ENCODE measurements at regions not wholly inside any gene's neighbourhood (a gene's known extent, or its start where the extent isn't known, plus 50 kb on each side); places are given as distances from the start of the nearest gene placed in this dataset.

DNA sequence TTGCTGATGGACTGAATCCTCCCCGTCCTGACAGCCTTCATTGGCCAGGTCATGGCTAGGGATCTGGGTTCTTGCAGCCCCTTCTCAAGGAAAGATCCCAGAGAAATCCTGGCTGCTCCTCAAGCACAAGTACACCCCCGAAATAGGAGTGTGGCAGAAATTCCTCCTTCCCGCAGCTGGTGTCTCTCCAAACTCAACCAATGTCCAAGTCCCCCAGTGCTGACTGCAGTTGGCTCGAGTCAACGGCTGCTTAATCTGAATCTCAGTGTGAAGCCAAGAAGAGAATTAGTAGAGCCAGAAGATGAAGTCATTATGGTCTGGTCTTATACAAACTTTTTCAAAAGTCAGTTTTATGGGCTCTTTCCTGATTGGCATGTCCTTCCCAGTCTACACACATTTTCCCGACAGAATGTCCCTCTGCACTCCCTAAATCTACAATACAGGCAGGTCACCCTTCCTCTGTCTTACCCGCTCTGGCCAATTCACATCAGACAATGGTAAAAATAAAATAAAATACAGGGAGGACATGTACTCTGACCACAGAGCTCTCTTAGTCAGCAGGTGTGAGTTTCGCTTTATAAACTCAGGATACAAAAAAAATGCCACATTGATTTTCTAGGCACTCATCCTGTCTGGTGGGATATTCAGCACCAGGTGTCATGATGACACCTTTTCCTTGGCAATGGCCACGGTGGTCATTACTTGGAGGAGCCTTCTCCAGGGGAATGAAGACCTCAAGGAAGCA is 76.9 kb upstream of the PAPOLG start:
- Histone ChIP-seq H2AFZ (ENCODE audit: control insufficient read depth, low read depth, low read length) (no peak overlapping the region), H3K27me3 (replicated peaks in 1 of 2; ENCODE audit: control insufficient read depth in 2 of 2, insufficient read depth in 2 of 2, low read length in 1 of 2) (no peaks in the 10 kb centered on the region), H3K9me3 (replicated peaks; ENCODE audit: control insufficient read depth, insufficient read depth, low read length) (no peaks in the 10 kb centered on the region), H3K36me3 (ENCODE audit: control insufficient read depth in 2 of 2, insufficient read depth in 2 of 2, low read length in 1 of 2) (no peaks in the 10 kb centered on the region), H4K20me1 (ENCODE audit: control insufficient read depth, insufficient read depth) (no peaks in the 10 kb centered on the region), H3K4me3 (no peak overlapping the region), H3K9ac (ENCODE audit: control insufficient read depth, insufficient read depth, low read length) (no peak overlapping the region), H3K4me1 (ENCODE audit: control insufficient read depth, insufficient read depth, low read length) (peaks cover 3% of the 10 kb centered on the region; the same call in 1 of the 2 replicates), H3K27ac (ENCODE audit: control insufficient read depth, insufficient read depth) (no peak overlapping the region), H3K4me2 (ENCODE audit: control insufficient read depth, insufficient read depth) (no peak overlapping the region), H3K79me2 (ENCODE audit: control insufficient read depth, insufficient read depth, low read length) (no peaks in the 10 kb centered on the region)
- peak; percentile 18 for FAIRE-seq
- ChIA-PET SMC1A (ENCODE audit: uncharacterized antibody, unreplicated experiment) (no interaction called here), CTCF (interaction anchor here (1.7 kb wide), 1 partner anchor 28 kb away, joined by 7 read pairs; no protein-coding TSS in a partner anchor), RAD21 (ENCODE audit: unreplicated experiment) (no interaction called here), POLR2A (no interaction called here)
- BruUV-seq (replicated peaks) = no TSS peak
- ATAC-seq = 0 out of 3 replicates have a peak, but pooled peaks have one; percentile 11
- in situ Hi-C loops (cut with MboI) = no loop called here
- 51% methylated on average over 9 of the region's 9 CpGs for WGBS (ENCODE audit: insufficient coverage, insufficient replicate concordance, low lambda C conversion rate, missing lambda C conversion rate)
- intact Hi-C loops (cut with micrococcal nuclease; ENCODE audit: unreplicated experiment) = no loop called here
- no peak for DNase-seq (ENCODE audit: low read depth, low spot score)
- TF ChIP-seq, protein P1, sequence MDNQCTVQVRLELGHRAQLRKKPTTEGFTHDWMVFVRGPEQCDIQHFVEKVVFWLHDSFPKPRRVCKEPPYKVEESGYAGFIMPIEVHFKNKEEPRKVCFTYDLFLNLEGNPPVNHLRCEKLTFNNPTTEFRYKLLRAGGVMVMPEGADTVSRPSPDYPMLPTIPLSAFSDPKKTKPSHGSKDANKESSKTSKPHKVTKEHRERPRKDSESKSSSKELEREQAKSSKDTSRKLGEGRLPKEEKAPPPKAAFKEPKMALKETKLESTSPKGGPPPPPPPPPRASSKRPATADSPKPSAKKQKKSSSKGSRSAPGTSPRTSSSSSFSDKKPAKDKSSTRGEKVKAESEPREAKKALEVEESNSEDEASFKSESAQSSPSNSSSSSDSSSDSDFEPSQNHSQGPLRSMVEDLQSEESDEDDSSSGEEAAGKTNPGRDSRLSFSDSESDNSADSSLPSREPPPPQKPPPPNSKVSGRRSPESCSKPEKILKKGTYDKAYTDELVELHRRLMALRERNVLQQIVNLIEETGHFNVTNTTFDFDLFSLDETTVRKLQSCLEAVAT (IDR thresholded peaks at IDR 0.05) = no peak
- TF ChIP-seq, protein P2, sequence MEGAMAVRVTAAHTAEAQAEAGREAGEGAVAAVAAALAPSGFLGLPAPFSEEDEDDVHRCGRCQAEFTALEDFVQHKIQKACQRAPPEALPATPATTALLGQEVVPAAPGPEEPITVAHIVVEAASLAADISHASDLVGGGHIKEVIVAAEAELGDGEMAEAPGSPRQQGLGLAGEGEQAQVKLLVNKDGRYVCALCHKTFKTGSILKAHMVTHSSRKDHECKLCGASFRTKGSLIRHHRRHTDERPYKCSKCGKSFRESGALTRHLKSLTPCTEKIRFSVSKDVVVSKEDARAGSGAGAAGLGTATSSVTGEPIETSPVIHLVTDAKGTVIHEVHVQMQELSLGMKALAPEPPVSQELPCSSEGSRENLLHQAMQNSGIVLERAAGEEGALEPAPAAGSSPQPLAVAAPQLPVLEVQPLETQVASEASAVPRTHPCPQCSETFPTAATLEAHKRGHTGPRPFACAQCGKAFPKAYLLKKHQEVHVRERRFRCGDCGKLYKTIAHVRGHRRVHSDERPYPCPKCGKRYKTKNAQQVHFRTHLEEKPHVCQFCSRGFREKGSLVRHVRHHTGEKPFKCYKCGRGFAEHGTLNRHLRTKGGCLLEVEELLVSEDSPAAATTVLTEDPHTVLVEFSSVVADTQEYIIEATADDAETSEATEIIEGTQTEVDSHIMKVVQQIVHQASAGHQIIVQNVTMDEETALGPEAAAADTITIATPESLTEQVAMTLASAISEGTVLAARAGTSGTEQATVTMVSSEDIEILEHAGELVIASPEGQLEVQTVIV (IDR thresholded peaks at IDR 0.05; ENCODE audit: borderline replicate concordance, partially characterized antibody) = no peak
- TF ChIP-seq, protein P3, sequence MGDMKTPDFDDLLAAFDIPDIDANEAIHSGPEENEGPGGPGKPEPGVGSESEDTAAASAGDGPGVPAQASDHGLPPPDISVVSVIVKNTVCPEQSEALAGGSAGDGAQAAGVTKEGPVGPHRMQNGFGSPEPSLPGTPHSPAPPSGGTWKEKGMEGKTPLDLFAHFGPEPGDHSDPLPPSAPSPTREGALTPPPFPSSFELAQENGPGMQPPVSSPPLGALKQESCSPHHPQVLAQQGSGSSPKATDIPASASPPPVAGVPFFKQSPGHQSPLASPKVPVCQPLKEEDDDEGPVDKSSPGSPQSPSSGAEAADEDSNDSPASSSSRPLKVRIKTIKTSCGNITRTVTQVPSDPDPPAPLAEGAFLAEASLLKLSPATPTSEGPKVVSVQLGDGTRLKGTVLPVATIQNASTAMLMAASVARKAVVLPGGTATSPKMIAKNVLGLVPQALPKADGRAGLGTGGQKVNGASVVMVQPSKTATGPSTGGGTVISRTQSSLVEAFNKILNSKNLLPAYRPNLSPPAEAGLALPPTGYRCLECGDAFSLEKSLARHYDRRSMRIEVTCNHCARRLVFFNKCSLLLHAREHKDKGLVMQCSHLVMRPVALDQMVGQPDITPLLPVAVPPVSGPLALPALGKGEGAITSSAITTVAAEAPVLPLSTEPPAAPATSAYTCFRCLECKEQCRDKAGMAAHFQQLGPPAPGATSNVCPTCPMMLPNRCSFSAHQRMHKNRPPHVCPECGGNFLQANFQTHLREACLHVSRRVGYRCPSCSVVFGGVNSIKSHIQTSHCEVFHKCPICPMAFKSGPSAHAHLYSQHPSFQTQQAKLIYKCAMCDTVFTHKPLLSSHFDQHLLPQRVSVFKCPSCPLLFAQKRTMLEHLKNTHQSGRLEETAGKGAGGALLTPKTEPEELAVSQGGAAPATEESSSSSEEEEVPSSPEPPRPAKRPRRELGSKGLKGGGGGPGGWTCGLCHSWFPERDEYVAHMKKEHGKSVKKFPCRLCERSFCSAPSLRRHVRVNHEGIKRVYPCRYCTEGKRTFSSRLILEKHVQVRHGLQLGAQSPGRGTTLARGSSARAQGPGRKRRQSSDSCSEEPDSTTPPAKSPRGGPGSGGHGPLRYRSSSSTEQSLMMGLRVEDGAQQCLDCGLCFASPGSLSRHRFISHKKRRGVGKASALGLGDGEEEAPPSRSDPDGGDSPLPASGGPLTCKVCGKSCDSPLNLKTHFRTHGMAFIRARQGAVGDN (IDR thresholded peaks at IDR 0.05) = no peak
- TF ChIP-seq CBX5 (IDR thresholded peaks at IDR 0.05; ENCODE audit: low read depth) (no peak), GABPA (IDR thresholded peaks at IDR 0.05; ENCODE audit: low read depth) (no peak), EP300 (IDR thresholded peaks at IDR 0.05; ENCODE audit: borderline replicate concordance in 1 of 2, control insufficient read depth in 1 of 2, low read depth in 2 of 2, low read length in 2 of 2) (no peak), KDM1A (IDR thresholded peaks at IDR 0.05; ENCODE audit: borderline replicate concordance) (no peak), PAX8 (IDR thresholded peaks at IDR 0.05) (no peak), YY1 (IDR thresholded peaks at IDR 0.05; ENCODE audit: low read depth, low read length) (no peak), ZZZ3 (IDR thresholded peaks at IDR 0.05; ENCODE audit: control insufficient read depth, insufficient read length, low read depth) (no peak), EED (IDR thresholded peaks at IDR 0.05; ENCODE audit: low read depth) (no peak)
- TF ChIP-seq, protein P4, sequence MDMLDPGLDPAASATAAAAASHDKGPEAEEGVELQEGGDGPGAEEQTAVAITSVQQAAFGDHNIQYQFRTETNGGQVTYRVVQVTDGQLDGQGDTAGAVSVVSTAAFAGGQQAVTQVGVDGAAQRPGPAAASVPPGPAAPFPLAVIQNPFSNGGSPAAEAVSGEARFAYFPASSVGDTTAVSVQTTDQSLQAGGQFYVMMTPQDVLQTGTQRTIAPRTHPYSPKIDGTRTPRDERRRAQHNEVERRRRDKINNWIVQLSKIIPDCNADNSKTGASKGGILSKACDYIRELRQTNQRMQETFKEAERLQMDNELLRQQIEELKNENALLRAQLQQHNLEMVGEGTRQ (IDR thresholded peaks at IDR 0.05; ENCODE audit: borderline replicate concordance, low read depth, low read length) = no peak
- TF ChIP-seq, protein P5, sequence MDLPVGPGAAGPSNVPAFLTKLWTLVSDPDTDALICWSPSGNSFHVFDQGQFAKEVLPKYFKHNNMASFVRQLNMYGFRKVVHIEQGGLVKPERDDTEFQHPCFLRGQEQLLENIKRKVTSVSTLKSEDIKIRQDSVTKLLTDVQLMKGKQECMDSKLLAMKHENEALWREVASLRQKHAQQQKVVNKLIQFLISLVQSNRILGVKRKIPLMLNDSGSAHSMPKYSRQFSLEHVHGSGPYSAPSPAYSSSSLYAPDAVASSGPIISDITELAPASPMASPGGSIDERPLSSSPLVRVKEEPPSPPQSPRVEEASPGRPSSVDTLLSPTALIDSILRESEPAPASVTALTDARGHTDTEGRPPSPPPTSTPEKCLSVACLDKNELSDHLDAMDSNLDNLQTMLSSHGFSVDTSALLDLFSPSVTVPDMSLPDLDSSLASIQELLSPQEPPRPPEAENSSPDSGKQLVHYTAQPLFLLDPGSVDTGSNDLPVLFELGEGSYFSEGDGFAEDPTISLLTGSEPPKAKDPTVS (IDR thresholded peaks at IDR 0.05; ENCODE audit: low read depth, low read length) = no peak

Measured in GM12878 (cell line).